Left lung (tissue), 4 donors: ENCODE measurements at regions not wholly inside any gene's neighbourhood (a gene's known extent, or its start where the extent isn't known, plus 50 kb on each side); places are given as distances from the start of the nearest gene placed in this dataset.
A peak's percentile ranks its signal among the peaks of the same experiment; 100 is the strongest.

Source experiments
- ATAC-seq: fragments of 200-7000 bp; cut with Tn5 transposase; one replicate; pipeline ENCODE4 v1.9.1; 2020; ENCODE audit warnings: moderate library complexity
- DNase-seq, 4 donors: peaks; one replicate each; pipeline ENCODE4 v3.0.0-alpha.2; 2013 to 2020
- H3K27ac ChIP-seq, 2 donors: fragments of 200-600 bp; sonication (generic) in 1 of 2; one replicate each; pipeline versions ENCODE4 v1.5.0 to v1.8.0; 2020 to 2021
- H3K27me3 ChIP-seq, 2 donors: fragments of 200-600 bp; sonication (generic) in 1 of 2; one replicate each; pipeline versions ENCODE4 v1.5.0 to v1.8.0; 2020 to 2021
- H3K36me3 ChIP-seq, 2 donors: fragments of 200-600 bp; sonication (generic) in 1 of 2; one replicate each; pipeline versions ENCODE4 v1.5.0 to v1.8.0; 2020 to 2021
- H3K4me1 ChIP-seq, 2 donors: fragments of 200-600 bp; one replicate each; pipeline ENCODE4 v1.8.0; 2021
- H3K4me3 ChIP-seq, 2 donors: fragments of 200-600 bp; sonication (generic) in 1 of 2; one replicate each; pipeline versions ENCODE4 v1.5.0 to v1.8.0; 2020 to 2021; ENCODE audit warnings: mild to moderate bottlenecking in 1 of 2
- H3K9me3 ChIP-seq, 2 donors: fragments of 200-600 bp; sonication (generic) in 1 of 2; one replicate each; pipeline versions ENCODE4 v1.5.0 to v1.8.0; 2020 to 2021
- intact Hi-C, 2 donors: fragments of 100-400 bp; cut with DNase I; formaldehyde crosslinking; loops; one replicate each; pipeline versions ENCODE4 v1.11.2 to v1.14.2; 2022
- TF ChIP-seq, protein P1 (sequence below), 2 donors: fragments of 200-600 bp; sonication (generic) in 1 of 2; IDR thresholded peaks; one replicate each; pipeline versions ENCODE4 v1.5.0 to v1.8.0; 2021; ENCODE audit warnings: antibody characterized with exemption in 2 of 2
- donor health status: DM: no; HTN: yes; CAD: no.
- donor health status: DM: no; HTN: no; CAD: no.

DNA sequence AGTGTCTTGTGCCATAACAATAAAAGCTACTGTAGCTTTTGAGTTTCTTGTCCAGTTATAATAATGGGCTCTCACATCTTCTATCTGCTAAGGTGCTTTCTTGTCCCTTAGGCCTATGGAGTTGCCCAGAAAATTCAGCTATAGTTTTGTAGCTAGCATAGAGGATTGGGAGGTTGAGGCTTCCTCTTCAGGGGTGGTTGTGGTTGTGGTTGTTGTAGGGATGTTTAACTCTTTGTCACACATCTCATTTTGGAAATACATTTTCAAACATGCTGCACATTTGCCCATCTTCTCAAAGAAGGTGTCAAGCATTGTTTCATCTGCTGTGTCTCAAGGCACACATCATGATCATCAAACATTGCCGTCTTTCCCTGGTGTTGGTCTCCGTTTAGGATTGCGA lies 65.0 kb downstream of the ATXN3L start:
- Histone ChIP-seq H3K36me3 (no peaks in the 10 kb centered on the region), H3K27ac (no peak overlapping the region), H3K27me3 (no peaks in the 10 kb centered on the region), H3K4me1 (no peaks in the 10 kb centered on the region), H3K9me3 (no peaks in the 10 kb centered on the region), H3K4me3 (no peak overlapping the region)
- no peak for DNase-seq
- TF ChIP-seq, protein P1, sequence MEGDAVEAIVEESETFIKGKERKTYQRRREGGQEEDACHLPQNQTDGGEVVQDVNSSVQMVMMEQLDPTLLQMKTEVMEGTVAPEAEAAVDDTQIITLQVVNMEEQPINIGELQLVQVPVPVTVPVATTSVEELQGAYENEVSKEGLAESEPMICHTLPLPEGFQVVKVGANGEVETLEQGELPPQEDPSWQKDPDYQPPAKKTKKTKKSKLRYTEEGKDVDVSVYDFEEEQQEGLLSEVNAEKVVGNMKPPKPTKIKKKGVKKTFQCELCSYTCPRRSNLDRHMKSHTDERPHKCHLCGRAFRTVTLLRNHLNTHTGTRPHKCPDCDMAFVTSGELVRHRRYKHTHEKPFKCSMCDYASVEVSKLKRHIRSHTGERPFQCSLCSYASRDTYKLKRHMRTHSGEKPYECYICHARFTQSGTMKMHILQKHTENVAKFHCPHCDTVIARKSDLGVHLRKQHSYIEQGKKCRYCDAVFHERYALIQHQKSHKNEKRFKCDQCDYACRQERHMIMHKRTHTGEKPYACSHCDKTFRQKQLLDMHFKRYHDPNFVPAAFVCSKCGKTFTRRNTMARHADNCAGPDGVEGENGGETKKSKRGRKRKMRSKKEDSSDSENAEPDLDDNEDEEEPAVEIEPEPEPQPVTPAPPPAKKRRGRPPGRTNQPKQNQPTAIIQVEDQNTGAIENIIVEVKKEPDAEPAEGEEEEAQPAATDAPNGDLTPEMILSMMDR (IDR thresholded peaks at IDR 0.05): no peak
- intact Hi-C loops: no loop called here
- no peak for ATAC-seq

DNA sequence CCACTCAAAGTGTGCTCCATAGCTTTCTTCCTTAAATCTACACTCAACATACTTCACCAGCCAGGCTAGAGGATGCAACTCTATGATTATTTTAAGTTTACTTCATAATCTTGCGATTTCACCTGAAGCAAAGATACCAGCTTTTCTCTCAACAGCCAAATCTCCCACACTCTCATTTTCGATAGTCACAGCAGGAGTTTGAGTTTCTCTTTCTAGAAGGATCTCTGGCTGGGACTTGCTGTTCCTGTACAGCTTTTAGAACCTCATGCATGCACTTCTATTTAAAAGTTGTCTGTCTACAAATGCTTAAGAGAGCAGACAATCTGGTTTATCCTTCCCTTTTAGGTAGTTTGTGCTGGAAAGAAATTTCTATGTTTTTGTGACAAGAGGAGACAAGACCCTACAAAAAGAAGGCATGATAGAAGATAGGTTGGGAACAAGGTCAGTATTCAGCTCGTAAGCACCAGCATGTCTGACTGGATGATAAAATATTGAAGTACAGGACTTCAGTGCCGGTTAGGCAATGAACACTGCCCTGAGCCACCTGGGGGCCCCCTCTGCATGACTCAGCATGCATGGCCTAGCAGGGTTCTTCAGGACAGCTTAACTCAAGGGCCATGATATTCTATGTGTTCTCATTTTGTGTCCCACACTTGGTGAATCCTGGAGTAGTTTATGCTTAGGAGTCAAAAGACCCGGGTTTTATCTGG lies 65.6 kb downstream of the ATXN3L start:
- DNase-seq: peak in 2 of 4 donors; percentile 34 to 54
- Histone ChIP-seq H3K27ac (peak overlapping the region in 1 of 2 donors; percentile 13), H3K9me3 (no peaks in the 10 kb centered on the region), H3K4me3 (no peak overlapping the region), H3K27me3 (no peaks in the 10 kb centered on the region), H3K4me1 (no peaks in the 10 kb centered on the region), H3K36me3 (no peaks in the 10 kb centered on the region)
- TF ChIP-seq, protein P1 (IDR thresholded peaks at IDR 0.05): no peak
- ATAC-seq: peak; percentile 75
- intact Hi-C loops: no loop called here

GRCh38 chrX:13253223-13253622 lies 66.6 kb downstream of the ATXN3L start:
- intact Hi-C loops: no loop called here
- Histone ChIP-seq H3K4me3 (no peak overlapping the region), H3K4me1 (no peaks in the 10 kb centered on the region), H3K27ac (no peak overlapping the region), H3K36me3 (no peaks in the 10 kb centered on the region), H3K27me3 (no peaks in the 10 kb centered on the region), H3K9me3 (no peaks in the 10 kb centered on the region)
- DNase-seq (no peak), ATAC-seq (no peak)
- TF ChIP-seq, protein P1 (IDR thresholded peaks at IDR 0.05): no peak

DNA sequence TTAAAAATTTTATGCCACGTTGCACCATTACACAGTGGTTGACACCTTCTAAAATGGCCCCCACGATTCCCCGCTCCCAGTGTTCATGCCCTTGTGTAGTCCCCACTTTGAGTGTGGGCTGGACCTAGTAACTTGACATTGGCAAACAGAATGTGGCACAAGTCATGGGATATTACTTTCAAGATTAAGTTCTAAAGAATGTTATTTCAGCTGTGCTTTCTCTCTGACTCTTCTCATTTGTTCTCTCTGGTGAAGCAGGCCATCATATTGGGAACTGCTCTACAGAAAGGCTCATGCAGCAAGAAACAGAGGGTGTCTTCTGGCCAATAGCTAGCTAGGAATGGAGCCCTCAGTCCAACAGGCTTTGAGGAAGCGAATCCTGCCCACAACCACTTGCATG lies 67.1 kb downstream of the ATXN3L start:
- no peak for DNase-seq
- Histone ChIP-seq H3K9me3 (no peaks in the 10 kb centered on the region), H3K27me3 (no peaks in the 10 kb centered on the region), H3K36me3 (no peaks in the 10 kb centered on the region), H3K4me3 (no peak overlapping the region), H3K4me1 (no peaks in the 10 kb centered on the region), H3K27ac (no peak overlapping the region)
- ATAC-seq: no peak
- intact Hi-C loops: no loop called here
- TF ChIP-seq, protein P1 (IDR thresholded peaks at IDR 0.05): no peak

DNA sequence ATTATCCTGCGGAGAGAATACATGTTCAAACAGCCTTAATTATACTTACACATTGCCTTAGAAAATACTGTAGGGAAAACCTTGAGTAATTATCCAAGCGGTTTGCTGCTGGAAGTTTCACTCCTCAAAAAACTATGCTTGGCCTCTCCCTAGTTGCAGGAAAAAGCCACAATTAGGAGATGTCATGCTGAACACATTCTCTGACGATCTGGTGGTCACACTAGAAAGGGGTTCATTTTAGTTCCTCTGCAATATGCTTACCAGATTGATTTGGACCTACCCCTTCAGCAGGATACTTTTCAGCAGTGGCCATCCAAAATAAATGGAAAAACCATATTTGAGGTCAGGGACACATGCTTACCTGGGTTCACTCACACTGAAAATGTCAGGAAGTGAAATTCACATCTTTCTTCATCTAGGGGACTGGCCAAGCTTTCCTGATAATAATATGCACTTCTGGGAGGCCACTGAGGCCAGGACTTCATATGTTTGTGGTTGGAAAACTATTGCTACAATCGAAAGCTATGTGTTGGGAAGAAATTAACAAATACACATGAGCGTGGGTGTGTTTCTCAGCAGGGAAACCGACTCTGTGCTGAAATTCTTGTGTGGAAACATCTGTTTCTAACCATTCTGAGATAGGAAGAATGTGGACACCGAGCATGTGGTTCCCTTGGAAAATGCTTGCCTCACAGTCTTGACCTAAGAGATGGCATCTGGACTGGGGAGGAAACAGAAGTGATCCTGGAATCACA lies 68.8 kb downstream of the ATXN3L start:
- intact Hi-C loops: no loop called here
- TF ChIP-seq, protein P1 (IDR thresholded peaks at IDR 0.05): no peak
- ATAC-seq (peak; percentile 53), DNase-seq (no peak)
- Histone ChIP-seq H3K36me3 (no peaks in the 10 kb centered on the region), H3K27me3 (no peaks in the 10 kb centered on the region), H3K4me1 (no peaks in the 10 kb centered on the region), H3K9me3 (no peaks in the 10 kb centered on the region), H3K4me3 (no peak overlapping the region), H3K27ac (no peak overlapping the region)
